CD14-positive monocyte (primary cell): ENCODE measurements at regions not wholly inside any gene's neighbourhood (a gene's known extent, or its start where the extent isn't known, plus 50 kb on each side); places are given as distances from the start of the nearest gene placed in this dataset.
"Not testable (repeated sequence)": the region's sequence is repeated elsewhere in the genome, so short reads cannot be mapped to it uniquely, and the experiment has no call there.

ENCODE experiments used
- DNase-seq, 3 donors: peaks; one replicate each; pipeline ENCODE4 v3.0.0-alpha.2; 2011 to 2022
- H2AFZ ChIP-seq: 2 replicates; pipeline ENCODE4 v1.6.0; 2012; ENCODE audit warnings: mild to moderate bottlenecking, low read depth, low read length, inconsistent platforms; ENCODE audit not compliant: insufficient read depth, poor library complexity, severe bottlenecking
- H3K27ac ChIP-seq, 2 donors: 1 replicate in 1 of 2; 2 replicates in 1 of 2; pipeline ENCODE4 v1.5.1; 2012 to 2013; ENCODE audit warnings: low read length in 2 of 2, control low read depth in 1 of 2, inconsistent platforms in 1 of 2, low read depth in 1 of 2, mild to moderate bottlenecking in 1 of 2
- H3K27me3 ChIP-seq, 2 donors: one replicate each; pipeline versions ENCODE4 v1.6.0 to v1.6.1; 2011 to 2013; ENCODE audit warnings: low read length in 2 of 2; ENCODE audit not compliant: control insufficient read depth in 2 of 2, insufficient read depth in 2 of 2
- H3K36me3 ChIP-seq, 2 donors: replicated peaks in 1 of 2; 1 replicate in 1 of 2; 2 replicates in 1 of 2; pipeline versions ENCODE4 v1.5.1 to v1.6.1; 2012 to 2013; ENCODE audit warnings: low read length in 2 of 2, control low read depth in 1 of 2, inconsistent platforms in 1 of 2, mild to moderate bottlenecking in 1 of 2; ENCODE audit not compliant: insufficient read depth in 2 of 2, control insufficient read depth in 1 of 2
- H3K4me1 ChIP-seq, 2 donors: 1 replicate in 1 of 2; 2 replicates in 1 of 2; pipeline versions ENCODE4 v1.5.1 to v1.6.1; 2012 to 2013; ENCODE audit warnings: low read length in 2 of 2, control low read depth in 1 of 2, inconsistent platforms in 1 of 2, mild to moderate bottlenecking in 1 of 2, moderate library complexity in 1 of 2; ENCODE audit not compliant: insufficient read depth in 2 of 2, control insufficient read depth in 1 of 2
- H3K4me2 ChIP-seq: replicated peaks from 2 replicates; pipeline ENCODE3; 2012; ENCODE audit warnings: low read length, moderate library complexity, mild to moderate bottlenecking; ENCODE audit not compliant: poor library complexity, severe bottlenecking; ENCODE audit errors: extremely low read depth
- H3K4me3 ChIP-seq, 3 experiments: fragments of 200-600 bp in 1 of 3; sonication (generic) in 1 of 3; replicated peaks in 1 of 3; 1 replicate in 2 of 3; 2 replicates in 1 of 3; pipeline ENCODE4 v1.5.1; 2011 to 2013; ENCODE audit warnings: low read length in 3 of 3, mild to moderate bottlenecking in 3 of 3, control low read depth in 2 of 3, low read depth in 2 of 3, inconsistent platforms in 1 of 3, moderate library complexity in 1 of 3
- H3K79me2 ChIP-seq: 2 replicates; pipeline ENCODE4 v1.6.0; 2012; ENCODE audit warnings: mild to moderate bottlenecking, control low read depth, inconsistent platforms, low read length, moderate library complexity; ENCODE audit not compliant: insufficient read depth
- H3K9ac ChIP-seq: 2 replicates; pipeline ENCODE4 v1.6.0; 2017; ENCODE audit warnings: low read length, mild to moderate bottlenecking; ENCODE audit not compliant: insufficient read depth, poor library complexity, severe bottlenecking
- H3K9me3 ChIP-seq, 2 donors: replicated peaks in 1 of 2; 1 replicate in 1 of 2; 2 replicates in 1 of 2; pipeline versions ENCODE4 v1.5.1 to v1.6.1; 2012 to 2013; ENCODE audit warnings: low read length in 2 of 2, control low read depth in 1 of 2; ENCODE audit not compliant: control insufficient read depth in 1 of 2, insufficient read depth in 1 of 2
- H4K20me1 ChIP-seq: 2 replicates; pipeline ENCODE4 v1.6.0; 2012; ENCODE audit warnings: mild to moderate bottlenecking, low read length, control low read depth, moderate library complexity; ENCODE audit not compliant: insufficient read depth
- H3K27ac Mint-ChIP-seq, 7 donors: one replicate each; pipeline ENCODE4 v1.8.0; 2020; ENCODE audit warnings: mild to moderate bottlenecking in 7 of 7, mixed read lengths in 7 of 7, moderate library complexity in 6 of 7, inconsistent platforms in 2 of 7
- H3K27me3 Mint-ChIP-seq, 3 donors: one replicate each; pipeline ENCODE4 v1.8.0; 2021 to 2022; ENCODE audit warnings: low read depth in 3 of 3, mild to moderate bottlenecking in 3 of 3, mixed read lengths in 3 of 3, moderate library complexity in 3 of 3, inconsistent platforms in 1 of 3
- H3K36me3 Mint-ChIP-seq, 2 donors: one replicate each; pipeline ENCODE4 v1.8.0; 2020; ENCODE audit warnings: mixed read lengths in 2 of 2, inconsistent platforms in 1 of 2, mild to moderate bottlenecking in 1 of 2
- H3K4me1 Mint-ChIP-seq: one replicate; pipeline ENCODE4 v1.8.0; 2020; ENCODE audit warnings: mild to moderate bottlenecking, mixed read lengths
- H3K4me3 Mint-ChIP-seq, 2 donors: one replicate each; pipeline ENCODE4 v1.8.0; 2020; ENCODE audit warnings: mild to moderate bottlenecking in 2 of 2, mixed read lengths in 2 of 2, moderate library complexity in 1 of 2
- H3K9me3 Mint-ChIP-seq, 7 donors: one replicate each; pipeline ENCODE4 v1.8.0; 2020 to 2022; ENCODE audit warnings: mixed read lengths in 7 of 7, mild to moderate bottlenecking in 6 of 7, moderate library complexity in 6 of 7, inconsistent platforms in 2 of 7
- WGBS: methylation state at CpG from one replicate; pipeline ENCODE4 v1.1.5; 2013; ENCODE audit warnings: missing lambda C conversion rate; ENCODE audit not compliant: insufficient coverage; 5-methylcytosine and 5-hydroxymethylcytosine counted together
- intact Hi-C, 2 donors: fragments of 100-400 bp; cut with micrococcal nuclease; formaldehyde crosslinking; loops; one replicate each; pipeline versions ENCODE4 v1.15.0 to v1.15.1; 2023
- TF ChIP-seq, protein P1 (sequence below): fragments of 200-600 bp; IDR thresholded peaks from one replicate; pipeline ENCODE4 v1.8.0; 2022; ENCODE audit warnings: antibody characterized with exemption, mild to moderate bottlenecking

DNA sequence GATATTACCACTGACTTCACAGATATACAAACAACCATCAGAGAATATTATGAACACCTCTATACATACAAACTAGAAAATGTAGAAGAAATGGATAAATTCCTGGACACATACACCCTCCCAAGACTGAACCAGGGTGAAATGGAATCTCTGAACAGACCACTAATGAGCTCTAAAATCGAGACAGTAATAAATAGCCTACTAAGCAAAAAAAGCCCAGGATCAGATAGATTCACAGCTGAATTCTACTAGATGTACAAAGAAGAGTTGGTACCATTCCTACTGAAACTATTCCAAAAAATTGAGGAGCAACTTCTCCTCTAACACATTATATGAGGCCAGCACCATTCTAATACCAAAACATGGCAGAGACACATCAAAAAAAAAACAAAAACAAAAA, 837.7 kb downstream of the FSCB start:
- intact Hi-C loops = no loop called here
- Mint-ChIP-seq H3K27ac (no peak overlapping the region), H3K4me1 (no peaks in the 10 kb centered on the region), H3K9me3 (peaks cover 4 to 20% (median 14%) of the 10 kb centered on the region in 7 donors), H3K4me3 (no peak overlapping the region), H3K27me3 (no peaks in the 10 kb centered on the region), H3K36me3 (no peaks in the 10 kb centered on the region)
- no peak for DNase-seq
- 60% methylated on average over 1 of the region's 1 CpG for WGBS
- TF ChIP-seq, protein P1, sequence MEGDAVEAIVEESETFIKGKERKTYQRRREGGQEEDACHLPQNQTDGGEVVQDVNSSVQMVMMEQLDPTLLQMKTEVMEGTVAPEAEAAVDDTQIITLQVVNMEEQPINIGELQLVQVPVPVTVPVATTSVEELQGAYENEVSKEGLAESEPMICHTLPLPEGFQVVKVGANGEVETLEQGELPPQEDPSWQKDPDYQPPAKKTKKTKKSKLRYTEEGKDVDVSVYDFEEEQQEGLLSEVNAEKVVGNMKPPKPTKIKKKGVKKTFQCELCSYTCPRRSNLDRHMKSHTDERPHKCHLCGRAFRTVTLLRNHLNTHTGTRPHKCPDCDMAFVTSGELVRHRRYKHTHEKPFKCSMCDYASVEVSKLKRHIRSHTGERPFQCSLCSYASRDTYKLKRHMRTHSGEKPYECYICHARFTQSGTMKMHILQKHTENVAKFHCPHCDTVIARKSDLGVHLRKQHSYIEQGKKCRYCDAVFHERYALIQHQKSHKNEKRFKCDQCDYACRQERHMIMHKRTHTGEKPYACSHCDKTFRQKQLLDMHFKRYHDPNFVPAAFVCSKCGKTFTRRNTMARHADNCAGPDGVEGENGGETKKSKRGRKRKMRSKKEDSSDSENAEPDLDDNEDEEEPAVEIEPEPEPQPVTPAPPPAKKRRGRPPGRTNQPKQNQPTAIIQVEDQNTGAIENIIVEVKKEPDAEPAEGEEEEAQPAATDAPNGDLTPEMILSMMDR = no peak
- Histone ChIP-seq H3K9me3 (peaks cover 9 to 15% of the 10 kb centered on the region in 2 donors), H4K20me1 (no peaks in the 10 kb centered on the region), H3K36me3 (no peaks in the 10 kb centered on the region), H3K4me2 (no peak overlapping the region), H3K79me2 (no peaks in the 10 kb centered on the region), H3K9ac (no peak overlapping the region), H2AFZ (no peak overlapping the region), H3K27me3 (no peaks in the 10 kb centered on the region), H3K4me1 (no peaks in the 10 kb centered on the region), H3K4me3 (no peak overlapping the region), H3K27ac (no peak overlapping the region)

DNA sequence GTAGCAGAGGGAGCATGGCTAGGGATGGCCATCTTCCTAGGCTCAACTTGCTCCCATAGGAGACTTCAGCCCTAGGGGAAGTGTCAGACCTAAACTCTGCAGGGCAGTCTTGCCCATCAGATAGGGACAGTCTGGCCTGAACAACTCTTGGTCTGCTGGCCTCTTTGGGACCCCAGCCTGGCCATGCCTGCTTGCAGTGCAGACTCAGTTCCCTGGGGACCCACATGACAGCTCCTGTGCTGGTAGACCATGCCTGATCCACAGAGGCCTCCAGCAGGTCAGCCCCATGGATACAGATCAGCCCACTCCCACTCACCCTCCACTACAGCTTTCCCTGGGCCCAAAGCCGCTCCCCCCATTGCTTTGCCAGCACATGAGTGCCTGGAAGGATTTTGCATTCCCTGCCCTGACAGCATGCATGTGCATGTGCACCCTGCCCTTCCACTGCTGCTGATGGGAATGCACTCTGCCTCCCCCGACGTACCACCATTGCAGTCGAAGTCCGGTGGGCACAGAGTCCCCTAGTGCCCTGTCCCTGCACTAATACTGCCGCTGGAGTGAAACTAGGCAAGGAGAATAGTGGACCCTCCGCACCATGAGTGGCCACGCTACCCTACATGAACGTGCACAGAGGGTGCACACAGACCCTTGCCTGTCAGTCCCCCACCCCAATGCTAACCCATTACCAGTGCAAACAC, 841.4 kb downstream of the FSCB start:
- intact Hi-C loops = no loop called here
- 76% methylated on average over 9 of the region's 9 CpGs for WGBS
- no peaks in the 10 kb centered on the region for H3K4me1 ChIP-seq
- Mint-ChIP-seq H3K27me3 (no peaks in the 10 kb centered on the region), H3K9me3 (peaks cover 4 to 19% (median 14%) of the 10 kb centered on the region in 7 donors), H3K4me3 (no peak overlapping the region), H3K27ac (no peak overlapping the region), H3K36me3 (no peaks in the 10 kb centered on the region), H3K4me1 (no peaks in the 10 kb centered on the region)
- H3K9me3 ChIP-seq = peaks cover 9 to 15% of the 10 kb centered on the region in 2 donors
- H3K4me2 ChIP-seq = no peak overlapping the region
- DNase-seq = no peak
- H3K9ac ChIP-seq = no peak overlapping the region
- H2AFZ ChIP-seq = no peak overlapping the region
- H3K79me2 ChIP-seq = no peaks in the 10 kb centered on the region
- H3K27me3 ChIP-seq = no peaks in the 10 kb centered on the region
- no peak overlapping the region for H3K27ac ChIP-seq
- H4K20me1 ChIP-seq = no peaks in the 10 kb centered on the region
- H3K36me3 ChIP-seq = no peaks in the 10 kb centered on the region
- TF ChIP-seq, protein P1 = no peak
- no peak overlapping the region for H3K4me3 ChIP-seq

DNA sequence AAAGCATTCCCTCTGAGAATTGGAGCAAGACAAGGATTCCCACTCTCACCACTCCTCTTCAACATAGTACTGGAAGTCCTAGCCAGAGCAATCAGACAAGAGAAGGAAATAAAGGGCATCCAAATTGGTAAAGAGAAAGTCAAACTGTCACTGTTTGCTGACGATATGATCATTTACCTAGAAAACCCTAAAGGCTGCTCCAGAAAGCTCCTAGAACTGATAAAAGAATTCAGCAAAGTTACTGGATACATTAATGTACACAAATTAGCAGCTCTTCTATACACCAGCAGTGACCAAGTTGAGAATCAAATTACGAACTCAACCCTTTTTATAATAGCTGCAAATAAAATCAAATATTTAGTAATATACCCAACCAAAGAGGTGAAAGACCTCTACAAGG, 851.9 kb downstream of the FSCB start:
- H3K4me2 ChIP-seq, H3K4me1 Mint-ChIP-seq, H3K36me3 Mint-ChIP-seq, H3K27me3 ChIP-seq, H3K4me3 Mint-ChIP-seq, H3K79me2 ChIP-seq, H4K20me1 ChIP-seq, H3K36me3 ChIP-seq, H2AFZ ChIP-seq, H3K9ac ChIP-seq, H3K27ac ChIP-seq, H3K4me1 ChIP-seq, H3K4me3 ChIP-seq, H3K27me3 Mint-ChIP-seq, H3K27ac Mint-ChIP-seq, intact Hi-C loops, DNase-seq: not testable (repeated sequence)
- peaks cover 11 to 15% of the 10 kb centered on the region in 2 donors for H3K9me3 ChIP-seq
- no CpG with 5 or more reads among the region's 2 CpGs for WGBS
- H3K9me3 Mint-ChIP-seq = peaks cover 12 to 26% (median 19%) of the 10 kb centered on the region in 7 donors
